Osteoblast (primary cell): ENCODE measurements at regions not wholly inside any gene's neighbourhood (a gene's known extent, or its start where the extent isn't known, plus 50 kb on each side); places are given as distances from the start of the nearest gene placed in this dataset.

Experiments used
- DNase-seq: peaks from one replicate; pipeline ENCODE4 v3.0.0; 2011; ENCODE audit warnings: low spot score, mixed read lengths; ENCODE audit not compliant: insufficient read length; ENCODE audit errors: missing footprints
- H2AFZ ChIP-seq: 2 replicates; pipeline ENCODE4 v1.6.0; 2011; ENCODE audit warnings: mild to moderate bottlenecking, low read length
- H3K27ac ChIP-seq: 2 replicates; pipeline ENCODE4 v1.5.1; 2011; ENCODE audit warnings: mild to moderate bottlenecking, low read depth, low read length, moderate library complexity
- H3K27me3 ChIP-seq: 2 replicates; pipeline ENCODE4 v1.6.0; 2012; ENCODE audit warnings: mild to moderate bottlenecking, control low read depth, inconsistent platforms, low read length, moderate library complexity; ENCODE audit not compliant: insufficient read depth
- H3K36me3 ChIP-seq: 2 replicates; pipeline ENCODE4 v1.5.1; 2011; ENCODE audit warnings: mild to moderate bottlenecking, low read length, control low read depth, moderate library complexity; ENCODE audit not compliant: insufficient read depth
- H3K4me1 ChIP-seq: 2 replicates; pipeline ENCODE4 v1.5.1; 2011; ENCODE audit warnings: mild to moderate bottlenecking, low read length, control low read depth, moderate library complexity; ENCODE audit not compliant: insufficient read depth
- H3K4me2 ChIP-seq: 2 replicates; pipeline ENCODE4 v1.6.0; 2011; ENCODE audit warnings: mild to moderate bottlenecking, low read length; ENCODE audit not compliant: insufficient read depth
- H3K4me3 ChIP-seq: fragments of 200-600 bp; sonication (generic); 3 replicates; pipeline ENCODE4 v1.5.1; 2012; ENCODE audit warnings: mild to moderate bottlenecking, low read length, inconsistent platforms; ENCODE audit not compliant: insufficient read depth
- H3K79me2 ChIP-seq: 2 replicates; pipeline ENCODE4 v1.6.0; 2012; ENCODE audit warnings: mild to moderate bottlenecking, low read length, control low read depth, inconsistent platforms; ENCODE audit not compliant: insufficient read depth
- H3K9me3 ChIP-seq: 2 replicates; pipeline ENCODE4 v1.5.1; 2011; ENCODE audit warnings: low read depth, low read length, control low read depth
- H4K20me1 ChIP-seq: 2 replicates; pipeline ENCODE4 v1.6.0; 2012; ENCODE audit warnings: mild to moderate bottlenecking, low read length, control low read depth; ENCODE audit not compliant: insufficient read depth
- TF ChIP-seq, protein P1 (sequence below): IDR thresholded peaks from 2 replicates; pipeline ENCODE4 v1.5.1; 2011; ENCODE audit warnings: mild to moderate bottlenecking, low read depth, low read length, moderate library complexity; ENCODE audit errors: extremely low read depth

DNA sequence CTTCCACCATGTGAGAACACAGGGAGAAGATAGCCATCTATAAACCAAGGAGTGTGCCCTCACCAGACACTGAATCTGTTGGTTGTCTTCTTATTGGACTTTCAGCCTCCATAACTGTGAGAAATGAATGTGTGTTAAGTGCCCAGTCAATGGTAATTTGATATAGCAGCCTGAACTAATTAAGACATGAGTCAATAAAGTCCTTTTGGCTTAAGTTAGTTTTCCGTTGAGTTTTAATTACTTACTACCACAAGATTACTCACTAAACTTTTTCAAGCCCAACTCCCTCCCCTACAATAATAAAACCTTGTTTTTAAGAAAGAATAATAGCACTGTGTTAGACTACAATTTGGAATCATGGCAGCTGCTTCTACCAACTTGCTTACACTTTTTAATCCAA lies 324.2 kb downstream of the PCDH19 start:
- H3K4me2 ChIP-seq, result no peak overlapping the region
- H2AFZ ChIP-seq, result no peak overlapping the region
- no peak overlapping the region for H3K27ac ChIP-seq
- no peaks in the 10 kb centered on the region for H4K20me1 ChIP-seq
- peaks cover 2% of the 10 kb centered on the region for H3K4me1 ChIP-seq
- no peaks in the 10 kb centered on the region for H3K36me3 ChIP-seq
- no peak for DNase-seq
- TF ChIP-seq, protein P1, sequence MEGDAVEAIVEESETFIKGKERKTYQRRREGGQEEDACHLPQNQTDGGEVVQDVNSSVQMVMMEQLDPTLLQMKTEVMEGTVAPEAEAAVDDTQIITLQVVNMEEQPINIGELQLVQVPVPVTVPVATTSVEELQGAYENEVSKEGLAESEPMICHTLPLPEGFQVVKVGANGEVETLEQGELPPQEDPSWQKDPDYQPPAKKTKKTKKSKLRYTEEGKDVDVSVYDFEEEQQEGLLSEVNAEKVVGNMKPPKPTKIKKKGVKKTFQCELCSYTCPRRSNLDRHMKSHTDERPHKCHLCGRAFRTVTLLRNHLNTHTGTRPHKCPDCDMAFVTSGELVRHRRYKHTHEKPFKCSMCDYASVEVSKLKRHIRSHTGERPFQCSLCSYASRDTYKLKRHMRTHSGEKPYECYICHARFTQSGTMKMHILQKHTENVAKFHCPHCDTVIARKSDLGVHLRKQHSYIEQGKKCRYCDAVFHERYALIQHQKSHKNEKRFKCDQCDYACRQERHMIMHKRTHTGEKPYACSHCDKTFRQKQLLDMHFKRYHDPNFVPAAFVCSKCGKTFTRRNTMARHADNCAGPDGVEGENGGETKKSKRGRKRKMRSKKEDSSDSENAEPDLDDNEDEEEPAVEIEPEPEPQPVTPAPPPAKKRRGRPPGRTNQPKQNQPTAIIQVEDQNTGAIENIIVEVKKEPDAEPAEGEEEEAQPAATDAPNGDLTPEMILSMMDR, result no peak
- no peaks in the 10 kb centered on the region for H3K27me3 ChIP-seq
- no peaks in the 10 kb centered on the region for H3K79me2 ChIP-seq
- no peaks in the 10 kb centered on the region for H3K9me3 ChIP-seq
- no peak overlapping the region for H3K4me3 ChIP-seq

DNA sequence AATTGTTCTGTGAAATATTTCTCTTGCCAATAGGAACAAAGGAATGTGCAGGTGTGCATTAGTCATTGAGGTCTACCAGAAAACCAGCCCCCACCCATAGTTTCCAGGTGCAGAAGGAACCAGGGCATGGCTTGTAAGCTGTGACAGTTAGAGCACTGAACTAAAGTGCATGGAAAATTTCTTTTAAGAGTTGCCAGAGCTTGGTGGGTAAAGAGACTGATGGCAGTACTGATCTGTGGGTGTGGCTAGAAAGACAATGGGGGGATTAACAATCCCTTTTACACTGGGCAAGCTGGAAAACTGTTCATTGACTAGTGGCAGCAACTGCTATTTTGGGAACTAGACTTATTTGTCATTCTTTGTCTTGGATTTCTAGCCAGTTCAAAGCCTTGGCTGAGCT lies 326.9 kb downstream of the PCDH19 start:
- H3K36me3 ChIP-seq, result no peaks in the 10 kb centered on the region
- no peaks in the 10 kb centered on the region for H3K4me1 ChIP-seq
- H3K4me3 ChIP-seq, result no peak overlapping the region
- H3K4me2 ChIP-seq, result no peak overlapping the region
- H3K79me2 ChIP-seq, result no peaks in the 10 kb centered on the region
- TF ChIP-seq, protein P1, result no peak
- H2AFZ ChIP-seq, result no peak overlapping the region
- no peak for DNase-seq
- peaks cover 4% of the 10 kb centered on the region for H3K27me3 ChIP-seq
- H4K20me1 ChIP-seq, result no peaks in the 10 kb centered on the region
- H3K9me3 ChIP-seq, result no peaks in the 10 kb centered on the region
- no peak overlapping the region for H3K27ac ChIP-seq

DNA sequence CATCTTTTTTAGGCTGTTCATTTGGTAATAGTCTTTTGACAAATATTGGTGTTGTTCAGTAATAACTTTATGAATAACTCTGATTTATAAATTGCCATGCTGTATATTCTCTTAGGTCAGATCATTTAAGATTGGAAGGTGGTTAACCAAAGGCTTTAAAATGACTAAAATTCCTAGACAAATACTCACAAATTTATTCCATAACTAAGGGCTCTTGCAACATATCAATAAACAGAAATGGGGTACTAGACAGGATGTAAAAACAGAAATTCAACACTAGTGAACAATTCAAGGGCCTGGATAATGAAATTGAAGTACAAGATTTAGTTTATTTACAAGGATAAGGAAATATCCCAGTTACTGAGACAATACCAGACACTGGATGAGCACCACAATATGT lies 328.6 kb downstream of the PCDH19 start:
- Histone ChIP-seq H2AFZ (no peak overlapping the region), H3K4me2 (no peak overlapping the region), H3K36me3 (no peaks in the 10 kb centered on the region), H4K20me1 (no peaks in the 10 kb centered on the region), H3K4me3 (no peak overlapping the region), H3K27me3 (peaks cover 6% of the 10 kb centered on the region), H3K9me3 (no peaks in the 10 kb centered on the region), H3K79me2 (no peaks in the 10 kb centered on the region), H3K4me1 (no peaks in the 10 kb centered on the region), H3K27ac (no peak overlapping the region)
- TF ChIP-seq, protein P1, result no peak
- no peak for DNase-seq

DNA sequence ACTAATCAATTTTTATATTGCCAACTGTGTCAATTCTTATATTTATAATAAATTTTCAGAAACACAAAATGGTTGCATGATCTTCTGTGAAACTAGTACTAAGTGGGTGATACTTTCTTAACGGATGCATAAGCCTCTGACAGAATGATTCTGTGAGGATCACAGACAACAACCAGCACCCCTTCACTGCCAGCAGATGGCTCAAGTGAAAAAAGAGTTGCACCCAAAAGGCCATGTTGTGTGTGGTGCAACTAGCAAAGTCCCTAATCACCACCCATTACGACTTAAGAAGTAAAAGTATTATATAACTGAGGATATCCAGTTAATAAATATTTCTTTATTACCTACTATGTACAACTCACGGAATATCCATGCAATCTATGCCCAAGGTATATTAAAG lies 334.0 kb downstream of the PCDH19 start:
- no peaks in the 10 kb centered on the region for H3K36me3 ChIP-seq
- no peak overlapping the region for H2AFZ ChIP-seq
- peaks cover 6% of the 10 kb centered on the region for H3K27me3 ChIP-seq
- no peaks in the 10 kb centered on the region for H3K4me1 ChIP-seq
- H3K79me2 ChIP-seq, result no peaks in the 10 kb centered on the region
- no peak overlapping the region for H3K4me3 ChIP-seq
- H3K27ac ChIP-seq, result no peak overlapping the region
- no peaks in the 10 kb centered on the region for H4K20me1 ChIP-seq
- H3K4me2 ChIP-seq, result no peak overlapping the region
- no peak for DNase-seq
- no peaks in the 10 kb centered on the region for H3K9me3 ChIP-seq
- TF ChIP-seq, protein P1, result no peak
